Psoas muscle (tissue), 7 donors: ENCODE measurements at regions not wholly inside any gene's neighbourhood (a gene's known extent, or its start where the extent isn't known, plus 50 kb on each side); places are given as distances from the start of the nearest gene placed in this dataset.
"Not testable (repeated sequence)": the region's sequence is repeated elsewhere in the genome, so short reads cannot be mapped to it uniquely, and the experiment has no call there.

ENCODE experiments used
- ATAC-seq, 4 donors: fragments of 200-7000 bp; cut with Tn5 transposase; one replicate each; pipeline ENCODE4 v1.9.1; 2020; ENCODE audit warnings: moderate library complexity in 3 of 4, mild to moderate bottlenecking in 2 of 4
- DNase-seq, 2 donors: peaks; one replicate each; pipeline ENCODE4 v3.0.0-alpha.2; 2020
- H3K27ac ChIP-seq: fragments of 200-600 bp; one replicate; pipeline ENCODE4 v1.8.0; 2022
- H3K27me3 ChIP-seq, 3 donors: fragments of 200-600 bp in 1 of 3; one replicate each; pipeline versions ENCODE4 v1.6.1 to v1.8.0; 2013 to 2022; ENCODE audit warnings: low read length in 2 of 3, mild to moderate bottlenecking in 2 of 3, moderate library complexity in 1 of 3; ENCODE audit not compliant: insufficient read depth in 3 of 3
- H3K36me3 ChIP-seq, 2 donors: fragments of 200-600 bp in 1 of 2; one replicate each; pipeline versions ENCODE4 v1.6.1 to v1.8.0; 2013 to 2022; ENCODE audit warnings: low read depth in 1 of 2, mild to moderate bottlenecking in 1 of 2, moderate library complexity in 1 of 2; ENCODE audit not compliant: insufficient read depth in 1 of 2
- H3K4me1 ChIP-seq: fragments of 200-600 bp; one replicate; pipeline ENCODE4 v1.8.0; 2022
- H3K4me3 ChIP-seq: fragments of 200-600 bp; one replicate; pipeline ENCODE4 v1.8.0; 2022; ENCODE audit warnings: mild to moderate bottlenecking
- H3K9me3 ChIP-seq: fragments of 200-600 bp; one replicate; pipeline ENCODE4 v1.8.0; 2022
- CTCF ChIP-seq: fragments of 200-600 bp; IDR thresholded peaks from one replicate; pipeline ENCODE4 v1.8.0; 2022; ENCODE audit warnings: antibody characterized with exemption
- WGBS, 3 donors: extraction: QIAGEN DNeasy Blood & Tissue Kit; methylation state at CpG; one replicate each; pipeline versions ENCODE4 v1.1.6 to v1.1.7; 2013; 5-methylcytosine and 5-hydroxymethylcytosine counted together
- intact Hi-C, 2 donors: fragments of 100-400 bp; cut with DNase I; formaldehyde crosslinking; loops; one replicate each; pipeline versions ENCODE4 v1.11.0 to v1.14.2; 2022
- donor health status: healthy with polysubstance abuse.
- donor health status: DM: no; HTN: no; CAD: no; lungs with moderate emphysema.
- donor health status: Bipolar disorder and iron deficiency.
- donor health status: healthy.
- donor health status: DM: yes; HTN: yes; CAD: no.
- donor health status: DM: no; HTN: no; CAD: no.
- donor health status: DM: yes; HTN: yes; CAD: no.

DNA sequence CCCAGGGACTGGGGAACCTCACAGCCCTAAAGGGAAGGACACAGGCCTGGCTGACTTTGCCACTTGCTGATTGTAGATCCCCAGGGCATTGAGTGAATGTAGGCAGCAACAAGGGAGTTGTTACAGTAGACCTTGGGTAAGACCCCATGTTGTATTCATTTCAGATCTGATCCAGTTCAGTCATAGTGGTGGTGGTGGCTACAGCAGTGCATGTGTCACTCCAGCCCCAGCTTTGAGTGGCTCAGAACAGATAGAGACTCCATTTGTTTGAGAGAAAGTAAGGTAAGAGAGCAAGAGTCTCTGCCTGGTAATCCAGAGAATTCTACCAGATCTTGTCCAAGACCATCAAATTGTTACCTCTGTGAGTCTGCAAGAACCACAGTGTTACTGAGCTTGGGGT lies 278.7 kb upstream of the SATB1 start:
- no peak for TF ChIP-seq CTCF
- no peak for ATAC-seq
- H3K27me3 ChIP-seq = no peaks in the 10 kb centered on the region

DNA sequence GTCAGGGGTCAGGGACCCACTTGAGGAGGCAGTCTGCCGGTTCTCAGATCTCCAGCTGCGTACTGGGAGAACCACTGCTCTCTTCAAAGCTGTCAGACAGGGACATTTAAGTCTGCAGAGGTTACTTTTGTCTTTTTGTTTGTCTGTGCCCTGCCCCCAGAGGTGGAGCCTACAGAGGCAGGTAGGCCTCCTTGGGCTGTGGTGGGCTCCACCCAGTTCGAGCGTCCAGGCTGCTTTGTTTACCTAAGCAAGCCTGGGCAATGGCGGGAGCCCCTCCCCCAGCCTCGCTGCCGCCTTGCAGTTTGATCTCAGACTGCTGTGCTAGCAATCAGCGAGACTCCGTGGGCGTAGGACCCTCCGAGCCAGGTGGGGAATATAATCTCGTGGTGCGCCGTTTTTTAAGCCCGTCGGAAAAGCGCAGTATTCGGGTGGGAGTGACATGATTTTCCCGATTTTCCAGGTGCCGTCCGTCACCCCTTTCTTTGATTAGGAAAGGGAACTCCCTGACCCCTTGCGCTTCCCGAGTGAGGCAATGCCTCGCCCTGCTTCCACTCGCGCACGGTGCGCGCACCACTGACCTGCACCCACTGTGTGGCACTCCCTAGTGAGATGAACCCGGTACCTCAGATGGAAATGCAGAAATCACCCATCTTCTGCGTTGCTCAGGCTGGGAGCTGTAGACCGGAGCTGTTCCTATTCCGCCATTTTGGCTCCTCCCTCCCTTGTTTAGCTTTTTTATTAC lies 268.6 kb upstream of the SATB1 start:
- 89 to 90% (median 90%) methylated on average over 25 to 32 of the region's 33 CpGs for WGBS, 3 donors
- DNase-seq, H3K27me3 ChIP-seq, H3K4me1 ChIP-seq, H3K27ac ChIP-seq, intact Hi-C loops, H3K9me3 ChIP-seq, ATAC-seq, H3K4me3 ChIP-seq, H3K36me3 ChIP-seq: not testable (repeated sequence)

More for the DNA sequence above, 278.7 kb upstream of the SATB1 start:
- intact Hi-C loops = no loop called here
- Histone ChIP-seq H3K4me1 (no peaks in the 10 kb centered on the region), H3K36me3 (no peaks in the 10 kb centered on the region), H3K27ac (no peak overlapping the region), H3K4me3 (no peak overlapping the region), H3K9me3 (no peaks in the 10 kb centered on the region)
- DNase-seq = no peak

DNA sequence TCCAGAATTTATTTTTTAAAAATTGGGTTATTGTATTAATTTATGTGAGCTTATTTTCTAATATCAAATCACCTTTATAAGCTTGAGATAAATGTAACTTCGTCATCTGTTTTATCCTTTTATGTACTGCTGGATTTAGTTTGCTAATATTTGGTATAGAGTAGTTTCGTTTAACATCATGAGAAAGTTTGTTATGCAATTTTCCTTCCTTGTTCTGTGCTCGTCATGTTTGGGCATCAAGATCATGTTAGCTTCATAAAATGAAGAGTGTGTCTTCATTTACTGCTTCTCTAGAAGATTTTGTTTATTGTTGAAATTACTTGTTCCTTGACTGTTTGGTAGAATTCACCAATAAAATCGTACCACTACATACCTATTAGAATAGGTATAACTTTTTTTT lies 262.1 kb upstream of the SATB1 start:
- intact Hi-C loops = no loop called here
- no peak for TF ChIP-seq CTCF

GRCh38 chr3:18683900-18684299 lies 258.8 kb upstream of the SATB1 start:
- Histone ChIP-seq H3K4me3 (no peak overlapping the region), H3K27me3 (no peaks in the 10 kb centered on the region), H3K27ac (no peak overlapping the region), H3K36me3 (no peaks in the 10 kb centered on the region), H3K9me3 (no peaks in the 10 kb centered on the region), H3K4me1 (no peaks in the 10 kb centered on the region)
- DNase-seq (no peak), ATAC-seq (no peak)
- intact Hi-C loops = no loop called here
- TF ChIP-seq CTCF = no peak

More for the DNA sequence above, 262.1 kb upstream of the SATB1 start:
- WGBS, 3 donors = 49 to 59% (median 55%) methylated on average over 4 of the region's 4 CpGs
- Histone ChIP-seq H3K27ac (no peak overlapping the region), H3K27me3 (no peaks in the 10 kb centered on the region), H3K4me3 (no peak overlapping the region), H3K36me3 (no peaks in the 10 kb centered on the region), H3K9me3 (no peaks in the 10 kb centered on the region), H3K4me1 (no peaks in the 10 kb centered on the region)
- ATAC-seq (no peak), DNase-seq (no peak)

DNA sequence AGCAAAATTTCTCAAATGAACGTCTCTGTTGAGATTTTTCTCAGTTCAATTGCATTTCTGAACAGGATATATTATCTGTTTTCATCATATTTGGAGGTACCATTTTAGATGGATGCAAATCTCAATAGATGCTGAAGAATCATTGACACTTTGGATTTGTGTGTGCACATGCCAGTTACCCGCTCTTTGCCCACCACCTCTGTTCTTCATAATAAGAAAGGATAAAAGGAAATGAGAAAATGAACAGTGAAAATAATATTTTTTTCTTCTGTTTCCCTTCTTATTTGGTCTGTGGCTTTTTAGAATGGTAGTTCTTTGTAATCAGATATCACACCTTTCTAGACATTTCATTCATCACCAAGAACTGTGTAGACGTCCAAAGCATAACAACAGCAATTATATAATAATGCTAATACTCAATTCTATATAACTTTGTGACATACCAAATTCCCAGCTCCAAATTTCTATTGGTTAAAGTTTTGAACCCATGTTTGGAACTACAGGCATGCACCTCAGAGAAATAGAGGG lies 256.7 kb upstream of the SATB1 start:
- no peaks in the 10 kb centered on the region for H3K27me3 ChIP-seq
- H3K4me1 ChIP-seq = no peaks in the 10 kb centered on the region
- ATAC-seq (no peak), DNase-seq (no peak)
- no peak overlapping the region for H3K4me3 ChIP-seq
- intact Hi-C loops = no loop called here
- 60 to 67% (median 66%) methylated on average over 3 of the region's 3 CpGs for WGBS, 3 donors
- no peaks in the 10 kb centered on the region for H3K36me3 ChIP-seq
- TF ChIP-seq CTCF = no peak
- no peak overlapping the region for H3K27ac ChIP-seq
- H3K9me3 ChIP-seq = no peaks in the 10 kb centered on the region
